ENCODE measurements at regions not wholly inside any gene's neighbourhood (a gene's known extent, or its start where the extent isn't known, plus 50 kb on each side); places are given as distances from the start of the nearest gene placed in this dataset.
A peak's percentile ranks its signal among the peaks of the same experiment; 100 is the strongest.

- DNase-seq (ENCODE audit: low read depth): no peak
Measured at GRCh38 chr6:37556881-37557644, 57.4 kb upstream of the CCDC167 start.

- no peak for DNase-seq (ENCODE audit: low read depth)
Measured at GRCh38 chr6:37555040-37555781, 55.5 kb upstream of the CCDC167 start.

GRCh38 chr6:37554480-37554819, 54.8 kb upstream of the CCDC167 start:
- no peak for DNase-seq (ENCODE audit: low read depth)

GRCh38 chr6:37552267-37552666, 52.6 kb upstream of the CCDC167 start:
- DNase-seq (ENCODE audit: low read depth): no peak

GRCh38 chr6:37551867-37552266, 52.2 kb upstream of the CCDC167 start:
- DNase-seq (ENCODE audit: low read depth): no peak

GRCh38 chr6:37551446-37551845, 51.8 kb upstream of the CCDC167 start:
- DNase-seq (ENCODE audit: low read depth): no peak

GRCh38 chr6:37551002-37551401, 51.3 kb upstream of the CCDC167 start:
- DNase-seq (ENCODE audit: low read depth): no peak

GRCh38 chr6:37550191-37550831, 50.6 kb upstream of the CCDC167 start:
- DNase-seq (ENCODE audit: low read depth): peak; percentile 47

- no peak for DNase-seq (ENCODE audit: low read depth)
Measured at GRCh38 chr6:37549558-37549957, 49.9 kb upstream of the CCDC167 start.

Data from fibroblast of gingiva (primary cell).